NCI-H774 (cell line): ENCODE measurements at regions not wholly inside any gene's neighbourhood (a gene's known extent, or its start where the extent isn't known, plus 50 kb on each side); places are given as distances from the start of the nearest gene placed in this dataset.
"Not testable (repeated sequence)": the region's sequence is repeated elsewhere in the genome, so short reads cannot be mapped to it uniquely, and the experiment has no call there.

Experiments
- DNase-seq: peaks from one replicate; lab custom pipeline; 2025; lab: John Stamatoyannopoulos, UW

DNA sequence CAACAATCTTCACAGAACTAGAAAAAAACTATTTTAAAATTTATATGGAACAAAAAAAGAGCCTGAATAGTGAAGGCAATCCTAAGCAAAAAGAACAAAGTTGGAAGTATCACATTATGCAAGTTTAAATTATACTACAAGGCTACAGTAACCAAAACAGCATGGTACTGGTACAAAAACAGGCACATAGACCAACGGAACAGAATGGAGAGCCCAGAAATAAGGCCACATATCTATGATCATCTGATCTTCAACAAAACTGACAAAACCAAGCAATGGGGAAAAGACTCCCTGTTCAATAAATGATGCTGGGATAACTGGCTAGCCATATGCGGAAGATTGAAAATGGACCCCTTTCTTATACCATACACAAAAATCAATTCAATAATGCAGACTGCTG is 74.4 kb upstream of the RTN4 start:
- DNase-seq = not testable (repeated sequence)

- no peak for DNase-seq
Observed at GRCh38 chr2:55123851-55124269, 73.6 kb upstream of the RTN4 start.

DNA sequence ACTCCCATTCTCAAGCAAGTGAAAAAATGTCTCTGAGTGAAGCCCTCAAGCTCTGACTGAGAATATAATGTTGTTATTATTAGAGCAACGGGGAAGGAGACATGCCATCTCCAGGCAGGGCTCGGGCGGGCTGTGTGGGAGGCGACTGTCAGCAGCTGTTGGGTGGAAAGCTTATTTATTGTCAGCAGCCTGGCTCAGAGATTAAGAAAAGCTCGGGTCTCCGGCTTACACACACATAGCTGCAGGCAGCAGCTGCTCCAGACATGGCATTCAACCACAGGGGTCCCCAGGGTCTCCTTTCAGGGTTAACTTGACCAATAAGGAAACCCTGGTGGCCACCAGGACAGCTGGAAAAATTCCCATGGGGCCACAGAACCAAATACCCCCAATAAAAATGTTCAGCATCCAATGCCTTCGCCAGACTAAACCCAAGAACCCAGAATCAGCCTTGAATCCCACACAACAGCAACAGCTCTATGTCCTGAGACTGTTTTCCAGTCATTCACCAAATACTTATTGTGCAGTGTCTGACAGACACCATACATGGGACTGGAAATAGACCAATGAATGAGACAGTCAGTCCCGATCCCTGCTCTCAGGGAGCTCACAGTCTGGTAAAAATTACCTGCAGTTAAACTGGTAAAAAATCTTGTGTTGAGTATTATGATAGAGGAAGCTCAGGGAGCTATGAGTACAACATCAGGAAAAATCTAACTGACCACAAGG is 70.5 kb upstream of the RTN4 start:
- no peak for DNase-seq

DNA sequence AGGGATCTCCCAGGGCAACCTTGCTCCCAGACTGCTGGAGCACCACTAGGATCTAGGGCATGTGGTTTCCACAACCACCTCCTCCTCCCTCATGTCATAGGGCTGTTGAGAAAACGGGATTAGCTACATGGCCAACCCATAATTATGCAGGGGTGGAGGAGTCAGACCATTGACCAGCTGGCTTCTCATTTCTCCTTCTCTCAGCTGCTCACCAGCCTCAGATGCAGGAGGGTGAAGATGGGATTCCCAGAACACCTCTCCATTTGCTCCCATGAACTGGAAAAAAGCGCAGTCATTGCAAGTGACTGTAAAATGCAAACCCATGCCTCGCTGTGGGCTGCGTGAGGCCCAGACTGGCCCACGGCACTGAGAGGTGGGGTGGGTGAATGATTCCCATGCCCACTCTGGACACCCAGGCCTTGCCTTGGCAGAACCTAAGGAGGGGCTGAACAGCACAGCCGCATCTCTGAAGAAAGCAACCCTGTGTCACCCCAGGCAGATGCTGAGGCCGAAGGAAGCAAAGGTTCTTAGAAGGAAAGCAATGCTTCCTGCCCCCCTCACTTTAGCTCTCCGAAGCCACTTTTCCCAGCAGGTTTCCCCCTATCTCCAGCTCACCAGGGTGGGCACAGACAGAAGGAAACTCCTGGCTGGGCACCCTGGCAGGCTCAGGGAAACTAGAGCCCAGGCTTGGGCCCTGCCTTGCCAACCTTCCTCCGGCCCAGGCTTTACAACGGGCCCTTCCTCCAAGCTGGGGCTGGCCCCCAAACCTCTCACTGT is 69.6 kb upstream of the RTN4 start:
- DNase-seq = no peak

GRCh38 chr2:55118643-55119083 is 68.4 kb upstream of the RTN4 start:
- no peak for DNase-seq

DNA sequence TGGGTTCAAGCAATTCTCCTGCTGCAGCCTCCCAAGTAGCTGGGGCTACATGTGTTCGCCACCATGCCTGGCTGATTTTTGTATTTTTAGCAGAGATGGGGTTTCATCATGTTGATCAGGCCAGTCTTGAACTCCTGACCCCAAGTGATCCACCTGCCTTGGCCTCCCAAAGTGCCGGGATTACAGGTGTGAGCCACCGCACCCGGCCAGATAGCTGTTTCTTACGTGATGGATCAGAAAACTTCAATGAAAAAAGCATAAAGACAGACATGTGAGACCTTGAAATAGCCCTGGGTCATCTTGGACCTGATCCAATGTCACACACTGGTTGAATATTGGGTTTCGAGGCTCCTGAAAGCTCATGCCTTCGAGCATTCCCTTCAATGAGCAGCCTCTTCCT is 66.7 kb upstream of the RTN4 start:
- no peak for DNase-seq

DNA sequence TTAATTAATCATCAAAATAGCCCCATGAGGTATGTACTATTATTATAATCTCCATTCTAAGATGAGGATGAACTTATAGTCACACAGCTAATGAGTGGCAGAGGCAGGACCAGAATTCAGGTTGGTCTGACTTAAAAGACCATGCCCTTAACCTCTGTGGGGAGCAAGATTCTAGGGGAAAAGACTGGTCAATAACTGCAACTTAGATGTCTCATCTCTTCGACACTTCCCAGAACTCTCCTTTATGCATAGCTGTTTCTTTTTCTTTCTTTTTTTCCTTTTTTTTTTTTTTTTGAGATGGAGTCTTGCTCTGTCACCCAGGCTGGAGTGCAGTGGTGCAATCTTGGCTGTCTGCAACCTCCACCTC is 66.3 kb upstream of the RTN4 start:
- DNase-seq = no peak

DNA sequence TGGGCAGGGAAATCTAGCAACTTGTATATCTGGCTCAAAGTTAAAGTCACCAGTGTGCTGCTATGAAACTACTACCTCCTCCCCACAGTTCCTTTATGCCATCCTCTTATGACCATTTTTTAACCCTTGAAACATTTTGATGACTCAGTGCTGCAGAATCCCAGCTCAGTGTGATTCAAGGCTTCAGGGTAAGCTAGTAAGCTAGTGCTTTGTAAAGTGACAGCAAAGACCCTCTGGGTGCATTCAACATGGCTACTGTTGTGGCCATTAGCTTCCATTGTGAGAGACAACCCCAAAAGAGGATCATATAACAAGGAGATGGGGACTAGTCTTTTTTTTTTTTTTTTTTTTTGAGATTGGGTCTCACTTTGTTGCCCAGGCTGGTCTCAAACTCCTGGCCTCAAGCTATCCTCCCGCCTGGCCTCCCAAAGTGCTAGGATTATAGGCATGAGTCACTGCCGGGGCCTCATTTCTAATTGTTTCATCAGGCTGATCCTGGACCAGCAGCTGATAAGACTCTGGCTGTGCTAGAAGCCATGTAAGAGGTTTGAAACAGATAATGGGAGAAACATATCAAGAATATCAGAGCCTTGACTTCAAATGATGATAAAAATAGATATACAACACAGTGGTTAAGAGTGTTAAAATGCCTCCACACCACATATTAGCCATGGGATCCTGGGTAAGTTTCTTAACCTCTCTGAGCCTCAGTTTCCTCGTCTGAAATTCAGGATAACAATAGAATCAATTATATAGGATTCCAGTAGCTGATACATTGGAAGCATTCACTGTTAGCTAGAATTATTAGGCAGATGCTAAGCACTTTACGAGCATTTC is 65.7 kb upstream of the RTN4 start:
- no peak for DNase-seq

- no peak for DNase-seq
Observed at GRCh38 chr2:55114597-55114996, 64.3 kb upstream of the RTN4 start.

- no peak for DNase-seq
Observed at GRCh38 chr2:55114082-55114481, 63.8 kb upstream of the RTN4 start.

DNA sequence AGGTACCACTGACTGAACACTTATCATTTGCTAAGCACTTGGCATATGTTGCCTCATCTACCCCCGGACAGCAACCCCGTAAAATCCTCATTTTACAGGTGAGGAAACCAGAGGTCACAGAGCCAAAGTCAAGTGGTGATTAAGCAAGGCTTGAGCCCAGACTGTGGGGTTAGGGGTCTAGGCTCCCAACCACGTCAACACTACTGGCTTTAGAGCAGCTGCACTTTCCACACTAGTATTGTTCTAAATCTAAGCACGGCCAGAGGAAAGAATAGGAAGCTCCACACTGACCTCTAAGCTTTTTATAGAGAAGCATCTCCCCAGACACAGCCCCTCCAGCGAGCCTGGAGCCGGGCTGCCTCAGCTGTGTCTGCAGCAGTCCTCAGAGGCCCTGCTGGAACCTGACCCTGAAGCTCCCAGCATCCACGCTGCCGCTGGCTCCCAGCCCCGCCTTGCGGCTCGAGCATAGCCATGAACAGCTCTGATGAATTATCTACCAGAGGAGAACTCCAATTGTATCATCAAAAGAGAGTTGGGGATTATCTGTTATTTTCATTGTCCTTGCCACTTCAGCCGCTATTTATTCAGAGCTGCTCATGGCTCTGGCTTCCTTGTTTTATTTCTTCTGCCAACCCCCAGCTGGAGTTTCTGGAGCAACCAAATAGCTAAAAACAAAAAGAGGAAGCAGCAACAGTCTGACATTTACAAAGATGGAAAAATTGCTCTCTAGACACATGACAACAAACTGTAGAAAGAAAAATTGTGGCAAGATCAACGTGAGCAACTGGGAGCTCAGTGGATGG is 62.2 kb upstream of the RTN4 start:
- no peak for DNase-seq

GRCh38 chr2:55111570-55112228 is 61.4 kb upstream of the RTN4 start:
- DNase-seq = peak; percentile 45

DNA sequence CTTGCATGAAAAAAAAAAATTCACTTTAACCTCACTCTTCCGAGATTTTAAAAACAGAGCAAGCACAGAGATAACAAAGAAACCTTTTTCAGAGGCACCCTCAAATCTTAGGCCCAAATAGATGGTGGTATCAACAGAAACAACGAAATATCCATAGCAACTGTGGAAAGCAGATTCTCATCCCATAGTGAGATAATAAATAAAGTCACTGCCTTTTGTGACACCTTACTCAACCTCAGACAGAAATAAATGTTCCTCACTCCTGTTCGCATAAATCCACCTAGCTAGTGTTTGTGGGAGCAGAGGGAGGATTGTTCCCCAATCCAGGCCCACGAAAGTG is 60.9 kb upstream of the RTN4 start:
- DNase-seq = no peak

DNA sequence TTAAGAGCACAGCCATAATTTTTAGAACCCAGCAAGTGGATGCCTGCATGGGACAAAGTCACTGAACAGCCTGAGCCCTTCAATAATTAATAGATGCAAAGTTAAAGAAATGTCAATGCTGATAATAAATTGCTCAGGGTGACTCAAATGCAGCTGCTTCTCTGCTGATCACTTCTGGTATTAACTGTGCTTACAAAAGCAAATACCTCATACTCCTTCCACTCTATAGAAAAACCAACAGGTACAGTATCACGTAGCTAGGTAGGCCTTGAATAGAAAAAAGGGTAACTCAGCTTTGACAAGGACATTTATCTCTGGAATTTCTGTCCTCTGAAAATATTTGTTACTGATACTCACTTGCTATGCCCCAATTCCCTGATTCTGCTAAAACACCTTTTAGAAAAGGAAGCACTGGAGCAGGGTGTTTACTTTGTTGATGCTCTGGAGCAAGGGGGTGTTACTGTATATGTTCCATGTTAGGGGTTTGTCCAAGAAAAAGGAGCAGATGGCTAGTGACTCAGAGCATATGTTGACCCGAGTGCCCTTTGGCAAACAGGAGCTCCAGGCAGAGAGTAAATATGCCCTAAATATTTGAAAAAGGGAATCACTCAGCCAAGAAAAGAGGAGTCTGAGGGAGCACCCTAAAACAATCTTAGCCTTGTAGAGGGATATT is 59.1 kb upstream of the RTN4 start:
- peak; percentile 75 for DNase-seq

DNA sequence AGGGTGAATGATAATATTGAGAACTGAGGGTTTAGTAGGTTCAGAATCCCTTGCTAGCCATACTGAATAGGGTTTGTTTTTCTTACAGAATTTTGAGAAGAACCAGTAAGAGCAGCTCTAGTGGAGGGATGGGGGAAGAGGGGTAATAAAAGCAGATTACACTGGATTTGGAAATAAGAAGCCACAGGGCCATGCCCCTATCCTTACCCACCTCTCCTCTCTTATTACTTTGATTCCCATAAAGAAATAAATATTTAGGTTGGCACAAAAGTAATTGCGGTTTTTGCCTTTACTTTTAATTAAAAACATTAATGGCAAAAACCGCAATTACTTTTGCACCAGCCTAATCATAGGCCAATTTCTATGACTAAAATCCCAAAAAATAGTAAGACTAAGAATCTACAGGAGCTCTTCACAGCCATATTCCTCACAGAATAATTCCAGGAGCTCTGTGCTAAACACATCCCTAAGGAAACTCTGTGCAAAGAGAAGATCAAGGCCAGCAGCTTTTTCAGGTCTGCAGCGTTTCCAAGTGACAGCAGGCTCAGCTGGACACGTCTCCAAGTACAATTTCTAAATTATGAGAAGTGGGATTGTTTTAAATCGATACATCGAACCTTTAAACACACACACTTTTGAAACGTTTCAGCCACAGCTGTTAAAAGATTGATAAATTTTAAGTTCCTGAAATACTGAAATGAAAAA is 58.4 kb upstream of the RTN4 start:
- DNase-seq = no peak

DNA sequence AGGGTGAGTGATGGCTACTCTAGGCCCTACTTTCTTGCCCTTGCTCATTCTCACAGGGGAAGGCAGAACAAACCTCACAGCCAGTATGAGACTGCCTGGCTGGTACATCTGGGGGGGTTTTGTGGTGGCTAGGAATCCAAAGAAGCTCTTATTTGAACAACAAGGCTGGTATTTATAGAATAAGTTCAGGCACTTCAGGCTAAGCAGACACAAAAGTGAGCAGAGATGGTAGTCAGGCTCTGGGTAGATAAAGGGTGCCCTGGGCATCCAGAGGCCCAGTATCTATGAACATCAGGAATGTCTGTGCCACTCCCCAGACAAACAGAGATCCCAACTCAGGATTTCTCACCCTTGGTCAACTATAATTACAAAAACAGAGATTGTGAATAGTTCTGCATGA is 57.2 kb upstream of the RTN4 start:
- DNase-seq = no peak

- DNase-seq = no peak
Observed at GRCh38 chr2:55106148-55106547, 55.9 kb upstream of the RTN4 start.

GRCh38 chr2:55105456-55105855 is 55.2 kb upstream of the RTN4 start:
- DNase-seq = no peak

DNA sequence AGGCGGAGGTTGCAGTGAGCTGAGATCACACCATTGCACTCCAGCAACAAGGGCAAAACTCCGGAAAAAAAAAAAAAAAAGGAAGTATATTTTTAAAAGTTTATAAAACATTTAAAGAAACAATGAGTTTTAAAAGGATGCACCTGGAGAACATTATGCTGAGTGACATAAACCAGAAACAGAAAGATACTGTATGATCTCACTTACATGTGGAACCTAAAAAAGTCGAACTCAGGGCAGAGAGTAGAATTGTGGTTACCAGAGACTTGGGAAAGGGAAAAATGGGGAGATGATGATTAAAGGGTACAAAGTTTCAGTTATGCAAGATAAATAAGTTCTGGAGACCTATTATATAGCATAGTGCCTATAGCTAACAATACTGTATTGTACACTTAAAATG is 52.8 kb upstream of the RTN4 start:
- DNase-seq = no peak
